Pancreas (tissue), 10 donors: ENCODE measurements at regions not wholly inside any gene's neighbourhood (a gene's known extent, or its start where the extent isn't known, plus 50 kb on each side); places are given as distances from the start of the nearest gene placed in this dataset.

Experiments used
- ATAC-seq, 4 donors: fragments of 200-7000 bp; cut with Tn5 transposase; one replicate each; pipeline versions ENCODE4 v1.8.0 to v1.9.1; 2020; ENCODE audit warnings: mild to moderate bottlenecking in 4 of 4, moderate library complexity in 4 of 4
- DNase-seq, 6 donors: peaks; one replicate each; pipeline ENCODE4 v3.0.0-alpha.2; 2020
- FAIRE-seq: peaks from 2 replicates; lab custom pipeline; 2012; peaks lifted over from hg19 to GRCh38; lab: Jason Lieb, UNC
- H3K27ac ChIP-seq, 4 donors: fragments of 200-600 bp; sonication (generic); 1 replicate in 3 of 4; 2 replicates in 1 of 4; pipeline versions ENCODE4 v1.5.0 to v1.8.0; 2020
- H3K27me3 ChIP-seq, 4 donors: fragments of 200-600 bp; one replicate each; pipeline ENCODE4 v1.8.0; 2021
- H3K36me3 ChIP-seq, 3 donors: fragments of 200-600 bp; sonication (generic) in 1 of 3; one replicate each; pipeline versions ENCODE4 v1.5.0 to v1.8.0; 2020 to 2021
- H3K4me1 ChIP-seq, 3 donors: fragments of 200-600 bp; one replicate each; pipeline ENCODE4 v1.8.0; 2021
- H3K4me3 ChIP-seq, 4 donors: fragments of 200-600 bp; sonication (generic) in 2 of 4; one replicate each; pipeline versions ENCODE4 v1.5.0 to v1.8.0; 2020 to 2021
- H3K9me3 ChIP-seq, 4 donors: fragments of 200-600 bp; one replicate each; pipeline ENCODE4 v1.8.0; 2021
- WGBS, 2 donors: extraction: QIAGEN DNeasy Blood & Tissue Kit; methylation state at CpG; one replicate each; pipeline ENCODE4 v1.1.7; 2013; 5-methylcytosine and 5-hydroxymethylcytosine counted together
- intact Hi-C, 3 donors: fragments of 100-400 bp; cut with DNase I; formaldehyde crosslinking; loops; one replicate each; pipeline versions ENCODE4 v1.11.1 to v1.14.2; 2022
- TF ChIP-seq, protein P1 (sequence below), 4 donors: fragments of 200-600 bp; sonication (generic) in 3 of 4; IDR thresholded peaks; one replicate each; pipeline versions ENCODE4 v1.5.0 to v1.8.0; 2021; ENCODE audit warnings: antibody characterized with exemption in 4 of 4
- donor health status: healthy with polysubstance abuse.
- donor health status: DM: no; HTN: no; CAD: no; lungs with moderate emphysema.
- donor health status: DM: no; HTN: no; CAD: no.
- donor health status: control.
- donor health status: control.
- donor health status: Bipolar disorder and iron deficiency.
- donor health status: DM: yes; HTN: yes; CAD: no.
- donor health status: DM: no; HTN: no; CAD: no.
- donor health status: DM: no; HTN: no; CAD: no.
- donor health status: DM: yes; HTN: yes; CAD: no.

GRCh38 chr14:29222006-29222405, 455.4 kb downstream of the FOXG1 start:
- no peak for FAIRE-seq
- TF ChIP-seq, protein P1, sequence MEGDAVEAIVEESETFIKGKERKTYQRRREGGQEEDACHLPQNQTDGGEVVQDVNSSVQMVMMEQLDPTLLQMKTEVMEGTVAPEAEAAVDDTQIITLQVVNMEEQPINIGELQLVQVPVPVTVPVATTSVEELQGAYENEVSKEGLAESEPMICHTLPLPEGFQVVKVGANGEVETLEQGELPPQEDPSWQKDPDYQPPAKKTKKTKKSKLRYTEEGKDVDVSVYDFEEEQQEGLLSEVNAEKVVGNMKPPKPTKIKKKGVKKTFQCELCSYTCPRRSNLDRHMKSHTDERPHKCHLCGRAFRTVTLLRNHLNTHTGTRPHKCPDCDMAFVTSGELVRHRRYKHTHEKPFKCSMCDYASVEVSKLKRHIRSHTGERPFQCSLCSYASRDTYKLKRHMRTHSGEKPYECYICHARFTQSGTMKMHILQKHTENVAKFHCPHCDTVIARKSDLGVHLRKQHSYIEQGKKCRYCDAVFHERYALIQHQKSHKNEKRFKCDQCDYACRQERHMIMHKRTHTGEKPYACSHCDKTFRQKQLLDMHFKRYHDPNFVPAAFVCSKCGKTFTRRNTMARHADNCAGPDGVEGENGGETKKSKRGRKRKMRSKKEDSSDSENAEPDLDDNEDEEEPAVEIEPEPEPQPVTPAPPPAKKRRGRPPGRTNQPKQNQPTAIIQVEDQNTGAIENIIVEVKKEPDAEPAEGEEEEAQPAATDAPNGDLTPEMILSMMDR (IDR thresholded peaks at IDR 0.05), result no peak
- Histone ChIP-seq H3K4me3 (no peak overlapping the region), H3K27me3 (peaks cover 0 to 25% (median 3%) of the 10 kb centered on the region in 4 donors), H3K36me3 (no peaks in the 10 kb centered on the region), H3K4me1 (no peaks in the 10 kb centered on the region), H3K27ac (no peak overlapping the region), H3K9me3 (no peaks in the 10 kb centered on the region)
- intact Hi-C loops, result loop anchor here in 1 of 3 donors (10.0 kb wide), 1 partner anchor 467 kb away; no protein-coding TSS in a partner anchor
- 15 to 18% methylated on average over 1 of the region's 1 CpG for WGBS, 2 donors
- ATAC-seq, result no peak
- DNase-seq, result no peak

GRCh38 chr14:29222671-29223268, 456.2 kb downstream of the FOXG1 start:
- peak in 1 of 6 donors; percentile 9 for DNase-seq
- TF ChIP-seq, protein P1 (IDR thresholded peaks at IDR 0.05), result peak in 1 of 4 donors; percentile 9
- intact Hi-C loops, result loop anchor here in 1 of 3 donors (10.0 kb wide), 1 partner anchor 468 kb away; no protein-coding TSS in a partner anchor
- Histone ChIP-seq H3K27ac (no peak overlapping the region), H3K4me1 (no peaks in the 10 kb centered on the region), H3K27me3 (peaks cover 0 to 23% (median 3%) of the 10 kb centered on the region in 4 donors), H3K9me3 (no peaks in the 10 kb centered on the region), H3K36me3 (no peaks in the 10 kb centered on the region), H3K4me3 (no peak overlapping the region)
- WGBS, 2 donors, result 1 to 3% methylated on average over 7 of the region's 7 CpGs
- no peak for FAIRE-seq
- peak in 1 of 4 donors; percentile 22 for ATAC-seq

GRCh38 chr14:29223947-29224346, 457.4 kb downstream of the FOXG1 start:
- H3K27ac ChIP-seq, result no peak overlapping the region
- H3K9me3 ChIP-seq, result no peaks in the 10 kb centered on the region
- TF ChIP-seq, protein P1 (IDR thresholded peaks at IDR 0.05), result no peak
- H3K36me3 ChIP-seq, result no peaks in the 10 kb centered on the region
- intact Hi-C loops, result loop anchor here in 1 of 3 donors (10.0 kb wide), 1 partner anchor 469 kb away; no protein-coding TSS in a partner anchor
- H3K27me3 ChIP-seq, result peaks cover 0 to 12% (median 3%) of the 10 kb centered on the region in 4 donors
- 51 to 71% methylated on average over 3 of the region's 3 CpGs for WGBS, 2 donors
- no peak for FAIRE-seq
- no peak overlapping the region for H3K4me3 ChIP-seq
- H3K4me1 ChIP-seq, result no peaks in the 10 kb centered on the region
- no peak for ATAC-seq
- no peak for DNase-seq

- 56 to 71% methylated on average over 1 of the region's 1 CpG for WGBS, 2 donors
- H3K27me3 ChIP-seq, result peaks cover 0 to 5% (median 0%) of the 10 kb centered on the region in 4 donors
- H3K4me1 ChIP-seq, result no peaks in the 10 kb centered on the region
- FAIRE-seq (no peak), DNase-seq (no peak), ATAC-seq (no peak)
- no peaks in the 10 kb centered on the region for H3K9me3 ChIP-seq
- intact Hi-C loops, result loop anchor here in 1 of 3 donors (10.0 kb wide), 1 partner anchor 473 kb away; no protein-coding TSS in a partner anchor
- H3K27ac ChIP-seq, result no peak overlapping the region
- H3K36me3 ChIP-seq, result no peaks in the 10 kb centered on the region
- H3K4me3 ChIP-seq, result no peak overlapping the region
- TF ChIP-seq, protein P1 (IDR thresholded peaks at IDR 0.05), result no peak
These were observed 461.0 kb downstream of the FOXG1 start for GRCh38 chr14:29227631-29228030.

DNA sequence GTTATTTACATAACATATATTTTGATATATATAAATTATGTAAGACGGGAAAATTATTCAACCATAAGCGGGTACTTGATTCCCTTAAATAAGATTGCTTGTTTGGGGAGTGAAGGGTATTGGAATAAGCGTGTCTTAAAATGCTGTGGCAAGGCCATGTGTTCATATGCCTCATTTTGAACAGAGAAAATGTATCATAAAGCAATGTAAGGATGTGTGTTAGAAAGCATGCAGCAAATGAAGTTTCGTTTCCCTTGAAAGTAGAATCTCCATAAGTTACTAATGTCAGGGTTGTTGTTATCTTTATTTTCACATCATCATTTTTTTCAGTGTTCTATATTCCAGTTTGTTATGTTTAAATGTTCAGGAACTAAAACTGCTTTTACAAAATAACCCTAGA, 465.6 kb downstream of the FOXG1 start:
- H3K27ac ChIP-seq, result no peak overlapping the region
- 54 to 70% methylated on average over 4 of the region's 4 CpGs for WGBS, 2 donors

More for the DNA sequence above, 465.6 kb downstream of the FOXG1 start:
- TF ChIP-seq, protein P1 (IDR thresholded peaks at IDR 0.05), result no peak
- ATAC-seq, result no peak
- H3K4me1 ChIP-seq, result no peaks in the 10 kb centered on the region
- intact Hi-C loops, result no loop called here
- FAIRE-seq, result no peak
- peaks cover 0 to 3% (median 1%) of the 10 kb centered on the region in 4 donors for H3K27me3 ChIP-seq
- DNase-seq, result no peak
- no peaks in the 10 kb centered on the region for H3K9me3 ChIP-seq
- no peaks in the 10 kb centered on the region for H3K36me3 ChIP-seq
- H3K4me3 ChIP-seq, result no peak overlapping the region
